GM23338 (cell line): ENCODE measurements at regions not wholly inside any gene's neighbourhood (a gene's known extent, or its start where the extent isn't known, plus 50 kb on each side); places are given as distances from the start of the nearest gene placed in this dataset.

Source experiments
- ATAC-seq: fragments of 200-7000 bp; cut with Tn5 transposase; 3 replicates; pipeline ENCODE4 v1.9.1; 2020
- DNase-seq: peaks from one replicate; pipeline ENCODE4 v3.0.0-alpha.2; 2015; ENCODE audit warnings: low spot score
- H2AFZ ChIP-seq: fragments of 200-600 bp; sonication (generic); 2 replicates; pipeline ENCODE4 v1.8.0; 2016; ENCODE audit warnings: antibody characterized with exemption, mild to moderate bottlenecking, moderate library complexity
- H3F3A ChIP-seq: fragments of 200-600 bp; sonication (generic); replicated peaks from 2 replicates; pipeline ENCODE4 v1.8.0; 2017; ENCODE audit warnings: antibody characterized with exemption, mixed run types, low read depth
- H3K27ac ChIP-seq: fragments of 200-600 bp; sonication (generic); 2 replicates; pipeline ENCODE4 v1.6.1; 2016; ENCODE audit warnings: low read depth
- H3K27me3 ChIP-seq: fragments of 200-600 bp; sonication (generic); 2 replicates; pipeline ENCODE4 v1.8.0; 2016; ENCODE audit warnings: mild to moderate bottlenecking, mixed run types, moderate library complexity; ENCODE audit not compliant: insufficient read depth
- H3K36me3 ChIP-seq: fragments of 200-600 bp; sonication (generic); 2 replicates; pipeline ENCODE4 v1.8.0; 2016; ENCODE audit warnings: mild to moderate bottlenecking; ENCODE audit not compliant: insufficient read depth
- H3K4me1 ChIP-seq: fragments of 200-600 bp; sonication (generic); 2 replicates; pipeline ENCODE4 v1.8.0; 2016; ENCODE audit warnings: mild to moderate bottlenecking, moderate library complexity; ENCODE audit not compliant: insufficient read depth
- H3K4me2 ChIP-seq: fragments of 200-600 bp; sonication (generic); 2 replicates; pipeline ENCODE4 v1.7.1; 2017; ENCODE audit warnings: mixed run types
- H3K4me3 ChIP-seq: fragments of 200-600 bp; sonication (generic); 2 replicates; pipeline ENCODE4 v1.6.1; 2016; ENCODE audit warnings: mixed run types
- H3K79me2 ChIP-seq: fragments of 200-600 bp; sonication (generic); replicated peaks from 2 replicates; pipeline ENCODE4 v1.8.0; 2017; ENCODE audit warnings: mild to moderate bottlenecking; ENCODE audit not compliant: insufficient read depth
- H3K9me2 ChIP-seq: fragments of 200-600 bp; sonication (generic); 2 replicates; pipeline ENCODE4 v1.8.0; 2017; ENCODE audit not compliant: insufficient read depth
- H4K20me1 ChIP-seq: fragments of 200-600 bp; sonication (generic); replicated peaks from 2 replicates; pipeline ENCODE4 v1.8.0; 2017; ENCODE audit warnings: mild to moderate bottlenecking; ENCODE audit not compliant: insufficient read depth
- H3K27ac Mint-ChIP-seq: 2 replicates; pipeline ENCODE4 v1.8.0; 2020; ENCODE audit warnings: inconsistent platforms, mild to moderate bottlenecking, moderate library complexity, mixed read lengths
- H3K27me3 Mint-ChIP-seq: 3 replicates; pipeline ENCODE4 v1.8.0; 2022; ENCODE audit warnings: low read depth, mild to moderate bottlenecking, moderate library complexity, mixed read lengths, inconsistent platforms; ENCODE audit not compliant: insufficient read depth, poor library complexity
- H3K36me3 Mint-ChIP-seq: 3 replicates; pipeline ENCODE4 v1.8.0; 2021; ENCODE audit warnings: low read depth, mild to moderate bottlenecking, inconsistent platforms, moderate library complexity, mixed read lengths
- H3K4me1 Mint-ChIP-seq: 3 replicates; pipeline ENCODE4 v1.8.0; 2020; ENCODE audit warnings: mild to moderate bottlenecking, inconsistent platforms, mixed read lengths
- H3K4me3 Mint-ChIP-seq: 3 replicates; pipeline ENCODE4 v1.8.0; 2021; ENCODE audit warnings: moderate library complexity, mild to moderate bottlenecking, inconsistent platforms, mixed read lengths
- H3K9me3 Mint-ChIP-seq: 3 replicates; pipeline ENCODE4 v1.8.0; 2020; ENCODE audit warnings: moderate library complexity, mild to moderate bottlenecking, inconsistent platforms, mixed read lengths
- CREB1 ChIP-seq: fragments of 250-450 bp; sonication (Bioruptor Pico); IDR thresholded peaks from 2 replicates; pipeline ENCODE4 v1.5.0; 2020; ENCODE audit warnings: low read depth, mild to moderate bottlenecking, moderate library complexity
- CTCF ChIP-seq, 2 experiments: fragments of 200-600 bp in 1 of 2; sonication (generic) in 1 of 2; conservative IDR thresholded peaks; 2 replicates each; pipeline versions ENCODE4 v1.5.1 to v1.6.1; 2016 to 2017; ENCODE audit warnings: antibody characterized with exemption in 2 of 2, low read depth in 2 of 2, mild to moderate bottlenecking in 2 of 2, moderate library complexity in 1 of 2
- ETS1 ChIP-seq: IDR thresholded peaks from 2 replicates; pipeline ENCODE4 v1.6.1; 2016; ENCODE audit warnings: antibody characterized with exemption
- EZH2 ChIP-seq: fragments of 200-600 bp; sonication (generic); IDR thresholded peaks from one replicate; pipeline ENCODE4 v1.8.0; 2017; ENCODE audit warnings: antibody characterized with exemption, mild to moderate bottlenecking, low read depth; ENCODE audit not compliant: unreplicated experiment
- EZH2phosphoT487 ChIP-seq: fragments of 200-600 bp; sonication (generic); IDR thresholded peaks from one replicate; pipeline ENCODE4 v1.8.1; 2018; ENCODE audit warnings: antibody characterized with exemption; ENCODE audit not compliant: unreplicated experiment
- JUNB ChIP-seq: IDR thresholded peaks from one replicate; pipeline ENCODE4 v1.6.1; 2016; ENCODE audit warnings: antibody characterized with exemption; ENCODE audit not compliant: unreplicated experiment
- NANOG ChIP-seq: IDR thresholded peaks from 2 replicates; pipeline ENCODE4 v1.6.1; 2016; ENCODE audit warnings: antibody characterized with exemption, borderline replicate concordance
- POLR2AphosphoS5 ChIP-seq: IDR thresholded peaks from 2 replicates; pipeline ENCODE4 v1.6.1; 2016; ENCODE audit warnings: antibody characterized with exemption, low read depth
- REST ChIP-seq: IDR thresholded peaks from one replicate; pipeline ENCODE4 v1.6.1; 2018; ENCODE audit warnings: antibody characterized with exemption; ENCODE audit not compliant: unreplicated experiment
- STAT1 ChIP-seq: IDR thresholded peaks from one replicate; pipeline ENCODE4 v1.6.1; 2016; ENCODE audit warnings: antibody characterized with exemption; ENCODE audit not compliant: unreplicated experiment
- ZNF114 ChIP-seq: fragments of 250-450 bp; sonication (Bioruptor Pico); IDR thresholded peaks from 2 replicates; pipeline ENCODE4 v1.5.0; 2020; ENCODE audit warnings: mild to moderate bottlenecking, moderate library complexity
- ZNF331 ChIP-seq: fragments of 250-450 bp; sonication (Bioruptor Pico); IDR thresholded peaks from 2 replicates; pipeline ENCODE4 v1.5.0; 2020; ENCODE audit warnings: low read depth, mild to moderate bottlenecking, moderate library complexity
- ZNF462 ChIP-seq: fragments of 250-450 bp; sonication (Bioruptor Pico); IDR thresholded peaks from 2 replicates; pipeline ENCODE4 v1.5.0; 2020; ENCODE audit warnings: mild to moderate bottlenecking, moderate library complexity

- H3K27ac ChIP-seq = no peak overlapping the region
- H3K4me3 ChIP-seq = no peak overlapping the region
- TF ChIP-seq JUNB (no peak), ETS1 (no peak), POLR2AphosphoS5 (no peak), CTCF (conservative IDR thresholded peaks at IDR 0.05; ENCODE audit: low read depth in 2 of 2) (no peak), ZNF462 (no peak), EZH2 (no peak), EZH2phosphoT487 (no peak), ZNF114 (no peak), ZNF331 (no peak), STAT1 (no peak), CREB1 (no peak), NANOG (no peak), REST (no peak)
- Mint-ChIP-seq H3K27me3 (peaks cover 2% of the 10 kb centered on the region), H3K36me3 (no peaks in the 10 kb centered on the region), H3K4me3 (no peak overlapping the region), H3K9me3 (no peaks in the 10 kb centered on the region), H3K4me1 (peaks cover 8% of the 10 kb centered on the region; the same call in 1 of the 3 replicates), H3K27ac (no peak overlapping the region)
- H3F3A ChIP-seq = no peaks in the 10 kb centered on the region
- no peak overlapping the region for H2AFZ ChIP-seq
- DNase-seq (no peak), ATAC-seq (no peak)
- H3K9me2 ChIP-seq = peaks cover 6% of the 10 kb centered on the region; the same call in 1 of the 2 replicates
- H3K27me3 ChIP-seq = no peaks in the 10 kb centered on the region
- H3K36me3 ChIP-seq = no peaks in the 10 kb centered on the region
- no peaks in the 10 kb centered on the region for H3K79me2 ChIP-seq
- no peaks in the 10 kb centered on the region for H4K20me1 ChIP-seq
- no peaks in the 10 kb centered on the region for H3K4me1 ChIP-seq
- H3K4me2 ChIP-seq = no peak overlapping the region
Observed at GRCh38 chr2:558302-558642, 118.9 kb downstream of the TMEM18 start.
